GM21825 (cell line): ENCODE measurements at regions not wholly inside any gene's neighbourhood (a gene's known extent, or its start where the extent isn't known, plus 50 kb on each side); places are given as distances from the start of the nearest gene placed in this dataset.
"Not testable (repeated sequence)": the region's sequence is repeated elsewhere in the genome, so short reads cannot be mapped to it uniquely, and the experiment has no call there.

Experiments
- ATAC-seq: cut with Tn5 transposase; IDR thresholded peaks from one replicate; pipeline ENCODE4 v1.9.1; 2021; ENCODE audit warnings: mild to moderate bottlenecking, moderate library complexity; ENCODE audit not compliant: unreplicated experiment

- no peak for ATAC-seq
Observed at GRCh38 chr18:961644-962355, 57.1 kb downstream of the ADCYAP1 start.

- no peak for ATAC-seq
Observed at GRCh38 chr18:963276-963675, 58.6 kb downstream of the ADCYAP1 start.

GRCh38 chr18:965921-966758 lies 61.5 kb downstream of the ADCYAP1 start:
- no peak for ATAC-seq

- ATAC-seq, result no peak
Observed at GRCh38 chr18:966759-967576, 62.3 kb downstream of the ADCYAP1 start.

GRCh38 chr18:968910-969309 lies 64.2 kb downstream of the ADCYAP1 start:
- not testable (repeated sequence) for ATAC-seq

- ATAC-seq, result not testable (repeated sequence)
Observed at GRCh38 chr18:969311-969710, 64.6 kb downstream of the ADCYAP1 start.

GRCh38 chr18:974606-975005 lies 69.9 kb downstream of the ADCYAP1 start:
- ATAC-seq, result not testable (repeated sequence)

- ATAC-seq, result not testable (repeated sequence)
Observed at GRCh38 chr18:976393-977128, 71.9 kb downstream of the ADCYAP1 start.

GRCh38 chr18:977327-977726 lies 72.7 kb downstream of the ADCYAP1 start:
- not testable (repeated sequence) for ATAC-seq

GRCh38 chr18:977732-978131 lies 73.1 kb downstream of the ADCYAP1 start:
- not testable (repeated sequence) for ATAC-seq

- no peak for ATAC-seq
Observed at GRCh38 chr18:980586-980985, 75.9 kb downstream of the ADCYAP1 start.

GRCh38 chr18:984004-984403 lies 79.3 kb downstream of the ADCYAP1 start:
- ATAC-seq, result no peak

- no peak for ATAC-seq
Observed at GRCh38 chr18:985212-985661, 80.6 kb downstream of the ADCYAP1 start.

- ATAC-seq, result no peak
Observed at GRCh38 chr18:986051-986450, 81.4 kb downstream of the ADCYAP1 start.

- ATAC-seq, result no peak
Observed at GRCh38 chr18:986552-986951, 81.9 kb downstream of the ADCYAP1 start.

- ATAC-seq, result no peak
Observed at GRCh38 chr18:987325-988186, 82.9 kb downstream of the ADCYAP1 start.

GRCh38 chr18:989425-989824 lies 84.8 kb downstream of the ADCYAP1 start:
- no peak for ATAC-seq

GRCh38 chr18:990197-990596 lies 85.5 kb downstream of the ADCYAP1 start:
- ATAC-seq, result no peak

- ATAC-seq, result no peak
Observed at GRCh38 chr18:991441-991840, 86.8 kb downstream of the ADCYAP1 start.

GRCh38 chr18:993560-993959 lies 88.9 kb downstream of the ADCYAP1 start:
- ATAC-seq, result no peak
